ENCODE measurements at regions not wholly inside any gene's neighbourhood (a gene's known extent, or its start where the extent isn't known, plus 50 kb on each side); places are given as distances from the start of the nearest gene placed in this dataset.
"Not testable (repeated sequence)": the region's sequence is repeated elsewhere in the genome, so short reads cannot be mapped to it uniquely, and the experiment has no call there.

DNA sequence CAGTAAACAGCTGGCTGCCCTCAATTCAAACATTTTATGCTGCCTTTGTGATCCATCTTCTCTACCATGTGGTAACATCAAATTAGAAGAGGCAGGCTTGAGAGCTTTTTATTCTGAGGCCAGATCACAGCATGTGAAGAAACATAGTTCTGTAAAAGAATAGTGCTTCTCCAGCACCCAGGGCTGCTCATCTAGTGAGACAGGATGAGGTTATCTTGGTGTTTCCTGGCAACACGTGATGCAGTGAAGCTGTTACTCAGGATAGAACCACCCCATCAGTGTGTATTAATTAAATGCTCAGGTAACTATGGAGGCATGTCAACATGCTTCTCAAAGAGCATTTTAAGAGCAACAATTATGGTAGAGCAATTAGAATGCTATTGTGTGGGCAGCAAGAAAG, 400.5 kb upstream of the ACO1 start:
- H3K4me1 Mint-ChIP-seq: no peaks in the 10 kb centered on the region

DNA sequence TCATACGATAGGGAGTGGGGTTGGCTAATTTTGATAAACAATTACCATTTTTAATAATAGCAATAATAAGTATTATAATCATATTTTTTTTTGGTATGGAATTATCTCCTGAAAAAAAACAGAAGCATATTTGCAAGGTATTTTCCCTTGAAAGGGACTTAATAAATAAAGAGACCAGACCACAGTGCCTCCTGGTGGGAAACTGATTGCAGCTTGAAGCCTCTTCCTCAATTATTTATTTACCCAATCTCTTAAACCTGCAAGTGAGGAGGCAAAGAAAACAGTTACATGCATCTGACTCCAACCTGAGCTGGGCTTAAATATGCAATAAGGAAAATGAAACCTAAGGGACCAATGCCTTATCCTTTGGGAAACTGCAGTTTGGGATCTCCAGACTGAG, 388.1 kb upstream of the ACO1 start:
- Mint-ChIP-seq H3K27me3 (no peaks in the 10 kb centered on the region), H3K36me3 (no peaks in the 10 kb centered on the region), H3K4me1 (no peaks in the 10 kb centered on the region), H3K4me3 (no peak overlapping the region), H3K9me3 (peaks cover 3 to 5% of the 10 kb centered on the region in 2 donors), H3K27ac (no peak overlapping the region)
- ATAC-seq (replicated peaks) (no peak), DNase-seq (no peak)

More for the DNA sequence above, 400.5 kb upstream of the ACO1 start:
- Mint-ChIP-seq H3K36me3 (peaks cover 0 to 2% of the 10 kb centered on the region in 2 donors), H3K27me3 (no peaks in the 10 kb centered on the region), H3K4me3 (no peak overlapping the region), H3K27ac (no peak overlapping the region), H3K9me3 (peaks cover 12% of the 10 kb centered on the region in 2 donors)
- DNase-seq (no peak), ATAC-seq (replicated peaks) (no peak)

GRCh38 chr9:32004431-32005076, 379.9 kb upstream of the ACO1 start:
- Mint-ChIP-seq H3K36me3 (no peaks in the 10 kb centered on the region), H3K27me3 (no peaks in the 10 kb centered on the region), H3K4me3 (no peak overlapping the region), H3K4me1 (no peaks in the 10 kb centered on the region), H3K27ac (no peak overlapping the region), H3K9me3 (no peaks in the 10 kb centered on the region)
- ATAC-seq (replicated peaks): no peak
- no peak for DNase-seq

GRCh38 chr9:32010322-32010721, 374.1 kb upstream of the ACO1 start:
- H3K27ac Mint-ChIP-seq: no peak overlapping the region
- DNase-seq (no peak), ATAC-seq (replicated peaks) (peak in 1 of 2 donors; percentile 23)
- H3K9me3 Mint-ChIP-seq: no peaks in the 10 kb centered on the region
- no peak overlapping the region for H3K4me3 Mint-ChIP-seq
- H3K27me3 Mint-ChIP-seq: no peaks in the 10 kb centered on the region
- H3K36me3 Mint-ChIP-seq: no peaks in the 10 kb centered on the region
- H3K4me1 Mint-ChIP-seq: no peaks in the 10 kb centered on the region

DNA sequence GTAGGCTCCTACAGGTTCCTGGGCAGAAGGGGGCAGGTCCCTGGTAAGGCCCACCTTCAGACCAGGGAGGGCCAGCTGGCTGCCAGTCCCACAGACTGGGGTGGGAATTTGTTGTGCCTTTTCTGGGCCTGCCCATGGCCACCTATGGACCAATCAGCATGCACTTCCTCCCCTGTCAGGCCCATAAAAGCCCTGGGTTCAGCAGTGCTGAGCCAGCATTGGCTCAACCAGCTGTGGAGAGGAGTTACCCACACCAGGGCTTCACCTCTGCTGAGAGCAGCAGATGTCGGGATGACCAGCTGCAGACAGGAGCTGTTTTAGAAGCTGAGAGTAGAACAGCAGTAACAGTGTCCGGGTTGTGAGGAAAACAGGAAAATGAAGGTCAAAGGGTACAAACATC, 373.4 kb upstream of the ACO1 start:
- Mint-ChIP-seq H3K36me3 (no peaks in the 10 kb centered on the region), H3K4me1 (no peaks in the 10 kb centered on the region), H3K27ac (no peak overlapping the region), H3K9me3 (peaks cover 0 to 3% of the 10 kb centered on the region in 2 donors), H3K4me3 (no peak overlapping the region), H3K27me3 (no peaks in the 10 kb centered on the region)
- ATAC-seq (replicated peaks) (no peak), DNase-seq (no peak)

DNA sequence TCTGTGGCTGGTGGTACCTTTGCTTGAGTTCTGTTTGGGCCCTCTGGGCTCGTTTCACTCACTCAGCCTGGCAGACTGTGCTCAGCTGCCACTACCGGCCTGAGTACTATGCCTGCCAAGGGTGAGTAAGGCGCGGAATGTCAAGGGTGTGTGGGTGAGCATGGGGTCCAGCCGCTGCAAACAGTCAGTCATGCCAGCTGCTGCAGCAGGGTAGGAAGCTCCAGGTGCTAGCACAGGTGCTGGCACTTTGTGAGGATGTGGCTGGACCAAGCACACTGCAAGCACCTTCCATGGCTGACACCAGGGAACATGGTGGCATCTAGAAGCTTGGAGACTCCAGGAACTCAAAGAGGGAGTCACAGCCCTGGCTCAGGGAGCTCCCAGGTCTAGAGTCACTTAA, 368.6 kb upstream of the ACO1 start:
- DNase-seq (no peak), ATAC-seq (replicated peaks) (no peak)
- no peak overlapping the region for H3K27ac Mint-ChIP-seq
- no peaks in the 10 kb centered on the region for H3K36me3 Mint-ChIP-seq
- no peak overlapping the region for H3K4me3 Mint-ChIP-seq
- no peaks in the 10 kb centered on the region for H3K27me3 Mint-ChIP-seq
- H3K9me3 Mint-ChIP-seq: peaks cover 2 to 3% of the 10 kb centered on the region in 2 donors
- H3K4me1 Mint-ChIP-seq: no peaks in the 10 kb centered on the region

DNA sequence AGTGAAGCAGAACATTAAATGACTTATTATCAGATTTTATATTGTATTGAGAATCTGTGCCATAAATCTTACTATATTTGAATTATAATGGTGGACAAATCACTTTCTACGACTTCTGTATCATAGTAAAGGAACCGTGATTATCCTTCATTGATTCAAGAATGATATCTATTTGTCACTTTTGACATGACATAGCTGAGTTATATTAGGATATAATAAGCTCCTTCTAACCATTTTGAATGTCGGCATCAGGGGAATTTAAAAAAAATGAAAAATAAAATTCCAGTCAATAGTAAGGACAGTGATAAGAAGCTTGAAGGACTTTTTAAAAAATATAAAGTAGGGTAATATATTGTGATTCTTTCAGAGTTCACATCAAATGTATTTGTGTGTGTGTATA, 338.9 kb upstream of the ACO1 start:
- Mint-ChIP-seq H3K4me3 (no peak overlapping the region), H3K36me3 (no peaks in the 10 kb centered on the region), H3K4me1 (no peaks in the 10 kb centered on the region), H3K27me3 (no peaks in the 10 kb centered on the region), H3K9me3 (peaks cover 0 to 2% of the 10 kb centered on the region in 2 donors), H3K27ac (no peak overlapping the region)
- ATAC-seq (replicated peaks) (no peak), DNase-seq (no peak)

DNA sequence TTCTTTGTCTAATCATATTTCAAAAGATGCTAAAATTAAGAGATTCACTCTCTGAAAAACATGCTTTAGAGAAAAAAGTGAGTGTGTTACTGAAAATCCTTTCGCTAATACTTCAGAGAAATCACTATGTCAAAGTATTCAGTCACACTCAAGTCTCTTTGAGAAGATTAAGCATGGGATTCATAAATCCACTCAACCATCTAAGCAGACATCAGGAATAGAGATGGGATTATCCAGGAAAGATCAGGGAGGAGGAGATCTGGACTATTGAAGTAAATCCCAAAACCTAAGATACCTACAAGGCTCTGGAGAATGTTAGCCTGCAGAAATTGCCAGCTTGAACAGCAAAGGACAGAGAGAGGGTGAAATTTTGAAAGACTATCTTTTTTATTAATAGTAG, 317.2 kb upstream of the ACO1 start:
- no peaks in the 10 kb centered on the region for H3K4me1 Mint-ChIP-seq
- H3K27me3 Mint-ChIP-seq: no peaks in the 10 kb centered on the region
- ATAC-seq (replicated peaks) (no peak), DNase-seq (no peak)
- H3K4me3 Mint-ChIP-seq: no peak overlapping the region
- H3K9me3 Mint-ChIP-seq: no peaks in the 10 kb centered on the region
- H3K27ac Mint-ChIP-seq: no peak overlapping the region
- H3K36me3 Mint-ChIP-seq: no peaks in the 10 kb centered on the region

DNA sequence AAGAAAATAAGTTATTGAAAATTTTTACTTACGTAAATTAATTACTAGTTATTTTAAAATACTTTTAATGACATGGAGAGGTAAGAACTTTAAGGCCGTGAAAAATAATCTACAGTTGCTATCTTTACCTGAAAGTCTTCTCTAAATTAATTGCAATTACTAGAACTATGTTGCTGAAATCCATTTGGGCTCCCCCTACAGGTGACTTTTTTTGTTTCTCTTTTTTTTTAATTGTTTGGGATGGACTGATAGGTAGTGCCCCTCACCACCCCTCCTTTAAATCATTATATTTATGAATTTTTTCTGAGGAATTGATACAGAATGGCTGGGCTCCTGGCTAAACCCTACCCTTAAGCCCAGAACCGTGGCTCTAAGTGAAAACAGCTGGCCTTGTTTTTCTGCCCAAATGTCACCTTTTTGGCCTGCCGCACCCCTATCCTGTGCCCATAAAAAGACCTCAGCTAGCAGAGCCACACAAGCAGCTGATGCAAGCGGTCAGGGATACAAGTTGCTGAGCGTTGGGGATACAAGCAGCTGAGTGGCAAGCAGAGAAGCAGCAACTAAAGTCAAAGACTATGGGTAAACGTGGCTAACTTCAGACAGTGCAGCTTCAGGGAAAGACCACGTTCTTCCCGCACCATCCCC, 315.2 kb upstream of the ACO1 start:
- no peak for DNase-seq
- Mint-ChIP-seq H3K36me3 (no peaks in the 10 kb centered on the region), H3K9me3 (peaks cover 0 to 1% of the 10 kb centered on the region in 2 donors), H3K4me1 (no peaks in the 10 kb centered on the region), H3K27ac (no peak overlapping the region), H3K27me3 (no peaks in the 10 kb centered on the region), H3K4me3 (no peak overlapping the region)
- ATAC-seq (replicated peaks): peak in 1 of 2 donors; percentile 39

DNA sequence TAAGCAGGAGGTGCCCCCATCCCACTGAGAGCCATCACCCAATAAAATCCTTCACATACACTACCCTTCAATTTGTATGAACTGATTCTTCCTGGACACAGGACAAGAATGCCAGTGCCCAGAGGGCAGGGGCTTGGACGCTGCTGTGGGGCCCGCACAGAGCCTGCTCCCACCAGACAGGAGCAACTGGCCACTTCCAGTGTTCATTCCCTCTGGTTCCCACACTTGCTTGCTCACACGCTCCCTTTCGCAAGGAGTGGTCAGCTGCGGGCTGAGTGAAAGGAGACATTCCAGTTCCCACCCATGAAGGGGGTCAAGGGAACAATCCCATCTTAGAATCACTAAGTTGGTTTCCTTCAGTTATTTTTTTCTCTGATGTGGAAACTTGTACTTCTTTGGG, 314.5 kb upstream of the ACO1 start:
- ATAC-seq (replicated peaks): no peak
- Mint-ChIP-seq H3K9me3 (peaks cover 3 to 7% of the 10 kb centered on the region in 2 donors), H3K4me1 (no peaks in the 10 kb centered on the region), H3K27me3 (no peaks in the 10 kb centered on the region), H3K4me3 (no peak overlapping the region), H3K27ac (no peak overlapping the region), H3K36me3 (no peaks in the 10 kb centered on the region)
- no peak for DNase-seq

DNA sequence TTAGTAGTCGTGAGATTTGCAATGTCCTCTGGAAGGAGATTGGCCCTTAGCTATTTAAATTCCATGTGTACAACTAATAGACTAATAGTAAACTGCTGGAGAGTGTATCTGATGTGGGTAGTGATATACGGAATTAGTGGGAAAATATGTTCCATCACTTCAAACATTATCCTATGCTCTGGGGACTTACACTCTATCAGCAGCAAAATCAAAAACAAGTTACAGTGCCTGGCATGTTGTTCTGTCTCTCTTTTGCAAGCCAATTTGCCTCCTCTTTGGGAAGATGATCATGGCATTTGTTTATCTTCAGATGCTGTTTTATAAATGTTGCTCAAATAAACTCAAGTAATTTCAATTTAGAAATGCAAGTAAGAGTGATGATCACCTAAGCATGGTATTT, 311.9 kb upstream of the ACO1 start:
- DNase-seq (no peak), ATAC-seq (replicated peaks) (no peak)
- H3K4me3 Mint-ChIP-seq: no peak overlapping the region
- no peaks in the 10 kb centered on the region for H3K36me3 Mint-ChIP-seq
- no peaks in the 10 kb centered on the region for H3K27me3 Mint-ChIP-seq
- H3K4me1 Mint-ChIP-seq: no peaks in the 10 kb centered on the region
- peaks cover 4 to 8% of the 10 kb centered on the region in 2 donors for H3K9me3 Mint-ChIP-seq
- H3K27ac Mint-ChIP-seq: no peak overlapping the region

DNA sequence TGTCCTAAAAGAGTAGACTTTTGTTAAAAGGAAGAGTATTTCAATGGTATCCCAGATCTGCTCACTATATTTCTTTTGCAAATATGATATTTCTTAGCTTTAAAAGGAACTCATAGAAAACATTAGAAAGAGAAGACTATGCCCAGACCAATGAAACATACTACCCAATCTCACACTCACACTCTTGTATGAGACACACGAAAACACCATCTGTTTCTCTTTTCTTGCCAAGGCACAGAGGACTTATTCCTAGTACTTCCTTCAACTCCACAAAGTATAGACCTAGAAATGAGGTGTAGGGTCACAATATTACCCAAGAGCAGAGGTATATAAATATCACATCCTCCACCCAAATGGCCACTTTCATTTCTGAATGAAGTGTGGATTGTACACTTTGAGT, 292.4 kb upstream of the ACO1 start:
- Mint-ChIP-seq H3K4me3 (no peak overlapping the region), H3K36me3 (no peaks in the 10 kb centered on the region), H3K27me3 (no peaks in the 10 kb centered on the region), H3K4me1 (no peaks in the 10 kb centered on the region), H3K9me3 (peaks cover 8% of the 10 kb centered on the region in 2 donors), H3K27ac (no peak overlapping the region)
- ATAC-seq (replicated peaks): no peak
- DNase-seq: no peak

GRCh38 chr9:32117291-32117690, 267.2 kb upstream of the ACO1 start:
- Mint-ChIP-seq H3K27me3 (no peaks in the 10 kb centered on the region), H3K27ac (no peak overlapping the region), H3K4me1 (no peaks in the 10 kb centered on the region), H3K36me3 (no peaks in the 10 kb centered on the region), H3K4me3 (no peak overlapping the region), H3K9me3 (peaks cover 4 to 9% of the 10 kb centered on the region in 2 donors)
- ATAC-seq (replicated peaks) (no peak), DNase-seq (no peak)

DNA sequence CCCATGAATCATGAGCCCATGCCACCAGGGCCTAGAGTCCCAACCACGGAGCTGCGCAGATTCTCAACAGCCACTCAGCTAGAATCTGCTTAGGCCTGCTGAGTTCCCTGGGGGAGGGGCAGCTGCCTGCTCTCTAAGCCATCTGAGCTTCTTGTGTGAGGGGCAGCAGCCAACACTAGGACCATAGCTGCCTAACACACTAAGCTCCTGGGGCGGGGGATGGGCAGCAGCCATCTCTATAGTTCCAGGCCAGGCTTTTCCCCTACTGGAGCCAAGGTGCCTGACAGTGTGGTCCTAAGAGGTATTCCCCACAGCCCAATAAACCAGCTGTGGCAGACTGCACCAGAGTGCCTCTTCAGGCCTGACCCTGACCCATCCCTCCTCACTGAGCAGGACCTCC, 255.9 kb upstream of the ACO1 start:
- no peak overlapping the region for H3K4me3 Mint-ChIP-seq
- H3K36me3 Mint-ChIP-seq: no peaks in the 10 kb centered on the region
- H3K9me3 Mint-ChIP-seq: peaks cover 1 to 3% of the 10 kb centered on the region in 2 donors
- DNase-seq (no peak), ATAC-seq (replicated peaks) (no peak)
- no peak overlapping the region for H3K27ac Mint-ChIP-seq
- H3K27me3 Mint-ChIP-seq: no peaks in the 10 kb centered on the region
- H3K4me1 Mint-ChIP-seq: no peaks in the 10 kb centered on the region

DNA sequence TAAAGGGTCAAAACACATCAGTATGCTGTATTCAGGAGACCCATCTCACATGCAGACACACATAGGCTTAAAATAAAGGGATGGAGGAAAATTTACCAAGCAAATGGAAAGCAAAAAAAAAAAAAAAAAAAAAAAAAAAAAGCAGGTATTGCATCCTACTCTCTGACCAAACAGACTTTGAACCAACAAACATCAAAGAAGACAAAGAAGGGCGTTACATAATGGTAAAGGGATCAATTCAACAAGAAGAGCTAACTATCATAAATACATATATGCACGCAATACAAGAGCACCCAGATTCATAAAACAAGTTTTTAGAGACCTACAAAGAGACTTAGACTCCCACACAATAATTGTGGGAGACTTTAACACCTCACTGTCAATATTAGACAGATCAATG, 253.7 kb upstream of the ACO1 start:
- not testable (repeated sequence) for H3K27ac Mint-ChIP-seq; H3K36me3 Mint-ChIP-seq; H3K4me3 Mint-ChIP-seq; H3K4me1 Mint-ChIP-seq; ATAC-seq (replicated peaks); H3K9me3 Mint-ChIP-seq; DNase-seq; H3K27me3 Mint-ChIP-seq
